T-cell (primary cell): ENCODE measurements at regions not wholly inside any gene's neighbourhood (a gene's known extent, or its start where the extent isn't known, plus 50 kb on each side); places are given as distances from the start of the nearest gene placed in this dataset.
"Not testable (repeated sequence)": the region's sequence is repeated elsewhere in the genome, so short reads cannot be mapped to it uniquely, and the experiment has no call there.

Experiments used
- ATAC-seq, 4 experiments: fragments of 200-7000 bp in 3 of 4; fragments of 150-1000 bp in 1 of 4; cut with Tn5 transposase; replicated peaks in 1 of 4; 1 replicate in 3 of 4; 2 replicates in 1 of 4; pipeline ENCODE4 v1.10.0; 2021; ENCODE audit warnings: moderate library complexity in 3 of 4, mild to moderate bottlenecking in 2 of 4, moderate number of reproducible peaks in 1 of 4
- CTCF ChIA-PET, 2 donors: fragments of 300-600 bp; sonication (Branson Sonifier 250); formaldehyde crosslinking; loops; one replicate each; lab custom pipeline; 2022; ENCODE audit warnings: antibody characterized with exemption in 2 of 2; lab: Charles Lee
- POLR2A ChIA-PET, 2 donors: fragments of 300-600 bp; sonication (Branson Sonifier 250); formaldehyde crosslinking; loops; one replicate each; lab custom pipeline; 2022; ENCODE audit warnings: antibody characterized with exemption in 2 of 2; lab: Charles Lee
- DNase-seq, 35 experiments: peaks; one replicate each; pipeline versions ENCODE4 v3.0.0 to v3.0.0-alpha.2; 2013 to 2023
- H3K27ac ChIP-seq: one replicate; pipeline ENCODE4 v1.5.1; 2013; ENCODE audit warnings: low read length
- H3K27me3 ChIP-seq, 2 experiments: replicated peaks in 1 of 2; 1 replicate in 1 of 2; 2 replicates in 1 of 2; pipeline versions ENCODE4 v1.6.1 to v1.7.0; 2013; ENCODE audit warnings: low read length in 1 of 2, mixed read lengths in 1 of 2; ENCODE audit not compliant: control insufficient read depth in 2 of 2, insufficient read depth in 2 of 2; ENCODE audit errors: extremely low read depth in 1 of 2
- H3K36me3 ChIP-seq, 2 donors: 1 replicate in 1 of 2; 2 replicates in 1 of 2; pipeline versions ENCODE4 v1.6.1 to v1.7.0; 2013; ENCODE audit warnings: low read length in 1 of 2; ENCODE audit not compliant: control insufficient read depth in 2 of 2, insufficient read depth in 1 of 2; ENCODE audit errors: extremely low read depth in 1 of 2
- H3K4me1 ChIP-seq, 2 experiments: 1 replicate in 1 of 2; 2 replicates in 1 of 2; pipeline versions ENCODE4 v1.6.1 to v1.7.0; 2013; ENCODE audit warnings: low read length in 2 of 2, mixed read lengths in 1 of 2; ENCODE audit not compliant: insufficient read depth in 2 of 2, control insufficient read depth in 1 of 2; ENCODE audit errors: extremely low read depth in 1 of 2
- H3K4me3 ChIP-seq, 2 donors: 1 replicate in 1 of 2; 2 replicates in 1 of 2; pipeline versions ENCODE4 v1.5.1 to v1.7.0; 2013; ENCODE audit warnings: mild to moderate bottlenecking in 2 of 2, low read length in 1 of 2, moderate library complexity in 1 of 2; ENCODE audit not compliant: control insufficient read depth in 1 of 2; ENCODE audit errors: extremely low read depth in 1 of 2
- H3K9me3 ChIP-seq: 2 replicates; pipeline ENCODE4 v1.7.0; 2013
- H3K27ac Mint-ChIP-seq, 2 donors: one replicate each; pipeline ENCODE4 v1.8.0; 2020 to 2021; ENCODE audit warnings: mild to moderate bottlenecking in 2 of 2, mixed read lengths in 2 of 2
- H3K27me3 Mint-ChIP-seq, 2 donors: one replicate each; pipeline ENCODE4 v1.8.0; 2021 to 2022; ENCODE audit warnings: mixed read lengths in 2 of 2
- H3K36me3 Mint-ChIP-seq: one replicate; pipeline ENCODE4 v1.8.0; 2021; ENCODE audit warnings: mixed read lengths
- H3K4me1 Mint-ChIP-seq, 3 donors: one replicate each; pipeline ENCODE4 v1.8.0; 2020 to 2022; ENCODE audit warnings: mixed read lengths in 3 of 3, mild to moderate bottlenecking in 1 of 3
- H3K4me3 Mint-ChIP-seq, 3 donors: one replicate each; pipeline ENCODE4 v1.8.0; 2020 to 2022; ENCODE audit warnings: mild to moderate bottlenecking in 3 of 3, mixed read lengths in 3 of 3, moderate library complexity in 3 of 3
- H3K9me3 Mint-ChIP-seq, 3 donors: one replicate each; pipeline ENCODE4 v1.8.0; 2020 to 2022; ENCODE audit warnings: mixed read lengths in 3 of 3
- WGBS: methylation state at CpG from one replicate; pipeline ENCODE4 v1.1.5; 2013; ENCODE audit warnings: missing lambda C conversion rate; ENCODE audit not compliant: insufficient coverage; 5-methylcytosine and 5-hydroxymethylcytosine counted together

- peaks cover 16% of the 10 kb centered on the region in 2 donors for H3K27me3 Mint-ChIP-seq
- CTCF ChIA-PET, H3K4me3 Mint-ChIP-seq, POLR2A ChIA-PET, H3K27ac ChIP-seq, H3K4me3 ChIP-seq, H3K27ac Mint-ChIP-seq, H3K36me3 ChIP-seq, DNase-seq, ATAC-seq, H3K36me3 Mint-ChIP-seq, H3K4me1 ChIP-seq, H3K9me3 Mint-ChIP-seq, H3K9me3 ChIP-seq, H3K4me1 Mint-ChIP-seq: not testable (repeated sequence)
- WGBS = 87% methylated on average over 6 of the region's 9 CpGs
- peaks cover 0 to 39% of the 10 kb centered on the region in 2 experiments for H3K27me3 ChIP-seq
Observed at GRCh38 chr12:131644917-131645316, 66.0 kb upstream of the SFSWAP start.

GRCh38 chr12:131645557-131645956 lies 65.3 kb upstream of the SFSWAP start:
- H3K4me3 ChIP-seq, H3K36me3 Mint-ChIP-seq, H3K4me1 ChIP-seq, ATAC-seq, H3K27ac ChIP-seq, H3K9me3 Mint-ChIP-seq, H3K4me1 Mint-ChIP-seq, POLR2A ChIA-PET, H3K27ac Mint-ChIP-seq, DNase-seq, H3K36me3 ChIP-seq, H3K9me3 ChIP-seq, CTCF ChIA-PET, H3K4me3 Mint-ChIP-seq: not testable (repeated sequence)
- WGBS = no CpG with 5 or more reads among the region's 13 CpGs
- peaks cover 11 to 17% of the 10 kb centered on the region in 2 donors for H3K27me3 Mint-ChIP-seq
- H3K27me3 ChIP-seq = peaks cover 0 to 42% of the 10 kb centered on the region in 2 experiments

GRCh38 chr12:131646444-131646843 lies 64.4 kb upstream of the SFSWAP start:
- H3K4me3 ChIP-seq, H3K36me3 ChIP-seq, H3K9me3 Mint-ChIP-seq, H3K4me1 Mint-ChIP-seq, H3K4me1 ChIP-seq, CTCF ChIA-PET, H3K4me3 Mint-ChIP-seq, DNase-seq, H3K27ac Mint-ChIP-seq, H3K9me3 ChIP-seq, ATAC-seq, H3K36me3 Mint-ChIP-seq, POLR2A ChIA-PET, H3K27ac ChIP-seq: not testable (repeated sequence)
- H3K27me3 ChIP-seq = peaks cover 0 to 44% of the 10 kb centered on the region in 2 experiments
- H3K27me3 Mint-ChIP-seq = peaks cover 15 to 17% of the 10 kb centered on the region in 2 donors
- WGBS = 40% methylated on average over 1 of the region's 9 CpGs

- Mint-ChIP-seq H3K27ac (no peak overlapping the region), H3K4me1 (peaks cover 0 to 7% (median 1%) of the 10 kb centered on the region in 3 donors), H3K4me3 (no peak overlapping the region), H3K27me3 (peaks cover 17% of the 10 kb centered on the region in 2 donors), H3K9me3 (no peaks in the 10 kb centered on the region), H3K36me3 (no peaks in the 10 kb centered on the region)
- Histone ChIP-seq H3K27me3 (peaks cover 0 to 36% of the 10 kb centered on the region in 2 experiments), H3K9me3 (no peaks in the 10 kb centered on the region), H3K36me3 (no peaks in the 10 kb centered on the region), H3K27ac (no peak overlapping the region), H3K4me3 (no peak overlapping the region), H3K4me1 (no peaks in the 10 kb centered on the region)
- WGBS = 83% methylated on average over 4 of the region's 4 CpGs
- ATAC-seq = no peak
- POLR2A ChIA-PET = no interaction called here
- CTCF ChIA-PET = no interaction called here
- DNase-seq = no peak
Observed at GRCh38 chr12:131647667-131648066, 63.2 kb upstream of the SFSWAP start.

GRCh38 chr12:131655469-131656174 lies 55.3 kb upstream of the SFSWAP start:
- WGBS = no CpG with 5 or more reads among the region's 13 CpGs
- H3K9me3 Mint-ChIP-seq, H3K4me3 ChIP-seq, H3K4me3 Mint-ChIP-seq, H3K9me3 ChIP-seq, ATAC-seq, H3K36me3 Mint-ChIP-seq, H3K36me3 ChIP-seq, H3K27ac Mint-ChIP-seq, H3K27ac ChIP-seq, CTCF ChIA-PET, H3K4me1 ChIP-seq, DNase-seq, POLR2A ChIA-PET, H3K4me1 Mint-ChIP-seq: not testable (repeated sequence)
- H3K27me3 Mint-ChIP-seq = peaks cover 9 to 15% of the 10 kb centered on the region in 2 donors
- H3K27me3 ChIP-seq = peaks cover 0 to 12% of the 10 kb centered on the region in 2 experiments

- ATAC-seq, CTCF ChIA-PET, H3K36me3 Mint-ChIP-seq, H3K27ac ChIP-seq, H3K4me1 Mint-ChIP-seq, DNase-seq, H3K4me1 ChIP-seq, POLR2A ChIA-PET, H3K36me3 ChIP-seq, H3K9me3 ChIP-seq, H3K4me3 ChIP-seq, H3K9me3 Mint-ChIP-seq, H3K4me3 Mint-ChIP-seq: not testable (repeated sequence)
- peak overlapping the region in 1 of 2 donors; percentile 4 for H3K27ac Mint-ChIP-seq
- peaks cover 0 to 11% of the 10 kb centered on the region in 2 experiments for H3K27me3 ChIP-seq
- H3K27me3 Mint-ChIP-seq = peaks cover 9 to 11% of the 10 kb centered on the region in 2 donors
- WGBS = 100% methylated on average over 2 of the region's 5 CpGs
Observed at GRCh38 chr12:131656796-131657195, 54.1 kb upstream of the SFSWAP start.
